Activated CD4-positive, alpha-beta memory T cell treated with anti-CD3 and anti-CD28 coated beads, Interleukin-2, amount 10 ng/mL, durations not matched to agents 7 days and 5 days (primary cell): ENCODE measurements at regions not wholly inside any gene's neighbourhood (a gene's known extent, or its start where the extent isn't known, plus 50 kb on each side); places are given as distances from the start of the nearest gene placed in this dataset.
"Not testable (repeated sequence)": the region's sequence is repeated elsewhere in the genome, so short reads cannot be mapped to it uniquely, and the experiment has no call there.

Experiments used
- CTCF ChIA-PET: fragments of 350-600 bp; sonication (Branson Sonifier 250); formaldehyde crosslinking; loops from one replicate; lab custom pipeline; 2021; ENCODE audit warnings: antibody characterized with exemption, inconsistent platforms; lab: Charles Lee
- POLR2A ChIA-PET: fragments of 350-600 bp; sonication (Branson Sonifier 250); formaldehyde crosslinking; loops from one replicate; lab custom pipeline; 2021; ENCODE audit warnings: antibody characterized with exemption; lab: Charles Lee
- DNase-seq: peaks from one replicate; pipeline ENCODE4 v3.0.0-alpha.2; 2020
- H3K27ac Mint-ChIP-seq: one replicate; pipeline ENCODE4 v1.8.0; 2021; ENCODE audit warnings: mild to moderate bottlenecking, mixed read lengths
- H3K27me3 Mint-ChIP-seq: one replicate; pipeline ENCODE4 v1.8.0; 2021; ENCODE audit warnings: mixed read lengths
- H3K36me3 Mint-ChIP-seq: one replicate; pipeline ENCODE4 v1.8.0; 2021; ENCODE audit warnings: low read depth, mixed read lengths
- H3K4me1 Mint-ChIP-seq: one replicate; pipeline ENCODE4 v1.8.0; 2021; ENCODE audit warnings: mixed read lengths
- H3K4me3 Mint-ChIP-seq: one replicate; pipeline ENCODE4 v1.8.0; 2021; ENCODE audit warnings: mild to moderate bottlenecking, mixed read lengths
- H3K9me3 Mint-ChIP-seq: one replicate; pipeline ENCODE4 v1.8.0; 2021; ENCODE audit warnings: mixed read lengths

DNA sequence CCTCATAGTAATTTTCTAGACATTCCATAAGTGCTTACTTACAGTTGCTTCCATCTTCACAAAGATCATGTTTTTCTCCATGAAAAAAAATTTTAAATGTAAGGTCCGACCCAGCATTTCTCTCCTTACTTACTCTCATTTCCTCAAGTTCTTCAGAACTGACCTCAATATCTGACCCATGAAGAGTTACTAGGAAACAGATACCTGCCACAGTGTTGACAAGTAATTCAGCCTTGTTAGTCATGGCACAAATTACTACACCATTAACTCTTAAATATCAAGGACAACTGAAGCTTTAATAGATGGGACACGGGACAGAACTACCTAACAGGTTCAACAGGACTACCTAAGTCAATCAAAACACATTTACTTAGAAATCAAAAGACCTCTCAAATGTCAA is 316.2 kb downstream of the POM121L12 start:
- H3K9me3 Mint-ChIP-seq: peaks cover 11% of the 10 kb centered on the region
- ChIA-PET CTCF (no interaction called here), POLR2A (no interaction called here)
- no peak for DNase-seq
- no peaks in the 10 kb centered on the region for H3K4me1 Mint-ChIP-seq
- no peak overlapping the region for H3K27ac Mint-ChIP-seq
- H3K4me3 Mint-ChIP-seq: no peak overlapping the region
- no peaks in the 10 kb centered on the region for H3K36me3 Mint-ChIP-seq
- no peaks in the 10 kb centered on the region for H3K27me3 Mint-ChIP-seq

DNA sequence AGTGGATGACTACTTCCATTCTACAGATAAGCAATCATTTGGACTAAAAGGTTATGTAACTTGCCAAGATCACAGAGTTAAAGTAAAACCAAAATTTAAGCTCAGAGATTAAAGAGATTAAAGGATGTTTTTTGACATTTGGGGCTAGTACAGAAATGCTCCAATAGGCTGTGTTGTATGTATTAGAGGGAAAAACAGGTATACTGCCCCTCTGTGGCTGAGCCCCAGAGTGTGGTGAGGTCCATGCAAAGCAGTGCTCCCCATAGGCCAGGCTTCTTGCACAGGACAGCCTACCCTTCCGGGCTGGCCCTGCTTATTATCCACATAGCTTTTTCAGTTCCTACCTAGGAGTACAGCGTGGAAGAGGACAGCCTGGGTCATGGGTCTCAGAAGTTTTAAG is 322.8 kb downstream of the POM121L12 start:
- ChIA-PET POLR2A (no interaction called here), CTCF (no interaction called here)
- no peaks in the 10 kb centered on the region for H3K27me3 Mint-ChIP-seq
- H3K36me3 Mint-ChIP-seq: no peaks in the 10 kb centered on the region
- H3K9me3 Mint-ChIP-seq: peaks cover 19% of the 10 kb centered on the region
- no peak for DNase-seq
- no peaks in the 10 kb centered on the region for H3K4me1 Mint-ChIP-seq
- no peak overlapping the region for H3K27ac Mint-ChIP-seq
- no peak overlapping the region for H3K4me3 Mint-ChIP-seq

DNA sequence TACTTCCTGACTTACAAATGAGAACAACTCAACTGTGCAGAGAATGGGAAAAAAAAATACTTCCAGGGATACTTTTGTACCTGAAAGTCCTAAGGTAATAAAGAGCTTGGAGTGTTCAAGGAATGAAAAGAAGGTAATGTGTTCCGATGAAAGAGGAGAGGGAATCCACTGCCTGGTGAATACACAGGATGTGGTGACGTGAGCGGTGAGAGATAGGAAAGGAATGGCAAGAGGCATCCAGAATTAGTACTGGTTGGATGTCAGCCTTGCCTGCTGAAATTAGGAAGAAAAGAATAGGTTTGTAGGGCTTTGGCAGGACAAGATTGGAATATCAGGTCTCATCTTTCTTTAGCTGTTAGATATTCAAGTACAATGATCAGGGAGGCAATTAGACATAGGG is 347.7 kb downstream of the POM121L12 start:
- no peak overlapping the region for H3K27ac Mint-ChIP-seq
- H3K4me3 Mint-ChIP-seq: no peak overlapping the region
- H3K9me3 Mint-ChIP-seq: peaks cover 32% of the 10 kb centered on the region
- DNase-seq: no peak
- no peaks in the 10 kb centered on the region for H3K4me1 Mint-ChIP-seq
- H3K27me3 Mint-ChIP-seq: no peaks in the 10 kb centered on the region
- CTCF ChIA-PET: no interaction called here
- POLR2A ChIA-PET: no interaction called here
- no peaks in the 10 kb centered on the region for H3K36me3 Mint-ChIP-seq

DNA sequence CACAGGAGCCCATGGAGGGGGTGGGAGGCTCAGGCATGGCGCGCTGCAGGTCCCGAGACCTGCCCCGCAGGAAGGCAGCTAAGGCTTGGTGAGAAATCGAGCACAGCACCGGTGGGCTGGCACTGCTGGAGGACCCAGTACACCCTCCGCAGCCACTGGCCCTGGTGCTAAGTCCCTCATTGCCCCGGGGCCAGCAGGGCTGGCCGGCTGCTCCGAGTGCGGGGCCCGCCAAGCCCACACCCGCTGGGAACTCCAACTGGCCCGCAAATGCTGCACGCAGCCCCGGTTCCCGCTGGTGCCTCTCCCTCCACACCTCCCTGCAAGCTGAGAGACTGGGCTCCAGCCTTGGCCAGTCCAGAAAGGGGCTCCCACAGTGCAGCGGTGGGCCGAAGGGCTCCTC is 349.8 kb downstream of the POM121L12 start:
- H3K4me1 Mint-ChIP-seq, H3K4me3 Mint-ChIP-seq, H3K27me3 Mint-ChIP-seq, H3K36me3 Mint-ChIP-seq, CTCF ChIA-PET, DNase-seq, H3K27ac Mint-ChIP-seq, POLR2A ChIA-PET: not testable (repeated sequence)
- H3K9me3 Mint-ChIP-seq: peaks cover 30% of the 10 kb centered on the region

DNA sequence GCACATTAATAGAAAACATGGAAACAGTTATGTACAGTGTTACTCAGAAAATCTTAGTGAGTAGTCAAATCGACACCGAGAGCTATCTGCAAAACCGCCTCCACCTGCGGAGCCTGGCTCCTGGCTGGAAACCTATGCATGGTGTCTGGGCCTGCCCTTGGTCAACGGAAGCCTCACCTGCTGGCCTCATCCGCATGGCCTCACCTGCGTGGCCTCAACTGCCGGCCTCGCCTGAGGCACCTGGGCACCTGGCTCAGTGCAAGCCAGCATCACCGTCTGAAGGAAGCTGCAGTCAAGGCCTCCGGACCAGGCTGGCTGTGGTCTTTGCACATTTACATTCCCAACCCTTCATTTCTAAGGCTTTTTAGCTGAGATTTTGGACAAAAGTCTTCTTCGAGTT is 352.1 kb downstream of the POM121L12 start:
- H3K27ac Mint-ChIP-seq: no peak overlapping the region
- H3K27me3 Mint-ChIP-seq: no peaks in the 10 kb centered on the region
- no peak for DNase-seq
- peaks cover 31% of the 10 kb centered on the region for H3K9me3 Mint-ChIP-seq
- H3K36me3 Mint-ChIP-seq: no peaks in the 10 kb centered on the region
- H3K4me3 Mint-ChIP-seq: no peak overlapping the region
- H3K4me1 Mint-ChIP-seq: no peaks in the 10 kb centered on the region
- ChIA-PET CTCF (no interaction called here), POLR2A (no interaction called here)

DNA sequence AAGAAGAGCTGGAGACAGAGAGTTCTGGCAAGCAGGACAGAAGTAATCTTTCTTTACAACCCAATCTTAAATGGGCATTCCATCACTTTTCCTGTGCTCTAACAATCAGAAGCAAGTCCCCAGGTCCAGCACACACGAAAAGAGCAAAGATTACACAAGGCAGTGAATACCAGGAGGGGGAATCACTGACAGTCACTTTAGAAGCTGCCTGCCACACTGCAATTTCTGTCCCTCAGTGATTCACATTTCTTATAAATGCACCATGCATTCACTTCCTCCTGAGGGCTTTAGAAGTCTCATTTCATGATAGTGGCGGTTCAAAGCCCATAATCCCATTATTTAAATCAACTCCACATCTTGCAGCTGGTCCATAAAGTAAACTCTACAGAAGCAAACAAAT is 362.5 kb downstream of the POM121L12 start:
- ChIA-PET POLR2A (no interaction called here), CTCF (no interaction called here)
- H3K4me3 Mint-ChIP-seq: no peak overlapping the region
- no peaks in the 10 kb centered on the region for H3K36me3 Mint-ChIP-seq
- H3K27ac Mint-ChIP-seq: no peak overlapping the region
- H3K27me3 Mint-ChIP-seq: no peaks in the 10 kb centered on the region
- DNase-seq: no peak
- peaks cover 14% of the 10 kb centered on the region for H3K9me3 Mint-ChIP-seq
- H3K4me1 Mint-ChIP-seq: no peaks in the 10 kb centered on the region

DNA sequence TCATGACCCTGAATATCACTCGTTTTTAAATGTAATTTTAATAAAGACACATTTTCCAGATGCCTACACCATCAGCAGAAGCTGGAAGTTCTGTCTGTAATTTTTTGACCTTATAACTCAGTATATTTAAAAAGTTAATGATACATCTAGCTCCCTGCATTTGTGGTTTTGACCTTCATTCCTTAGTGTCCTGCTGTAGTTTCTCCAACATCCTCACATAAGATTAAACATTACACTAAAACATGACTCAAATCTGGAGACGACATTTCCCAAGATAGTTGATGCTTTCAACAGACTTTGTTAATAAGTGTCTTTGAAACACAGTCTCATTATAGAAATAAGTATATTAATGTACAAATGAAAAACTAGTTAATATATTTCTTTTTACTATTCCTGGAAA is 363.1 kb downstream of the POM121L12 start:
- ChIA-PET POLR2A (no interaction called here), CTCF (no interaction called here)
- H3K4me1 Mint-ChIP-seq: no peaks in the 10 kb centered on the region
- no peaks in the 10 kb centered on the region for H3K36me3 Mint-ChIP-seq
- no peak for DNase-seq
- peaks cover 12% of the 10 kb centered on the region for H3K9me3 Mint-ChIP-seq
- H3K27me3 Mint-ChIP-seq: no peaks in the 10 kb centered on the region
- no peak overlapping the region for H3K27ac Mint-ChIP-seq
- H3K4me3 Mint-ChIP-seq: no peak overlapping the region

DNA sequence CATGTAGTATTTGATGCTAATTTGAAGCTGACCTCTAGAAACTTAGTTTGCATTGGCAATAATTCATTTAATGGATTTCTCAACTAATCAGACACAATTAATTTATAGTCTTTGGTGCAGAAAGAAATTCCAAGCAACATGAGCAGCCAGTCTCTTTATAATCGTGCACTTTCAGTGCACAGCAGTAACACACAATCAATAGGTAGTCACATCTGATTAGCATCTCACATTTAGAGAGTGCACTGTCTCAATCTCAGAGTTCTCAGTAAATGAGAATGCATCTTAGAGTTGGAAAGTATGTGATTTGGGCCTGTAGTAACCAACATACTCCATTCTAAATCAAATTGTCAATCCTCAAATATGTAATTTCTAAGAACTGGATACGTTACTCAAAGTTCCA is 377.6 kb downstream of the POM121L12 start:
- DNase-seq: no peak
- Mint-ChIP-seq H3K36me3 (no peaks in the 10 kb centered on the region), H3K27me3 (no peaks in the 10 kb centered on the region), H3K4me1 (no peaks in the 10 kb centered on the region), H3K9me3 (peaks cover 39% of the 10 kb centered on the region), H3K27ac (no peak overlapping the region), H3K4me3 (no peak overlapping the region)
- CTCF ChIA-PET: no interaction called here
- POLR2A ChIA-PET: no interaction called here

DNA sequence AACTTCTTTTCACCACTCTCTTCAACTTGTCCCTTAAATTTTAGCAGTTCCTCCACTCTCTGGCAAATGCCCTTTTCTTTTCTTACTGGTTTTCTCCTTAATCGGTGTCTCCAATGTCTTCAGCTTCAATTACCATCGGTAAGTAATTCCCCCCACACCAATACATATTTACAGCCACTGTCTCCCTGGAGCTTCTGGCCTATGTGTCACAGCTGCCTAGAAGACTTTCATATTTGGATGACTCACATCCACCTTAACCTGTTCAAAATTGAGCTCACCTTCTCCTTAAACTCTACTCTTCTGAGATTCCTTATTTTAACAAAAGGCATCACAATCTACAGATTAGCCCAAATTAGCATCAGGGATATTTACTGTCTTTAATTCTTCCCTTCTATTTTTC is 380.4 kb downstream of the POM121L12 start:
- H3K27me3 Mint-ChIP-seq: no peaks in the 10 kb centered on the region
- H3K9me3 Mint-ChIP-seq: peaks cover 48% of the 10 kb centered on the region
- no peak for DNase-seq
- H3K4me1 Mint-ChIP-seq: no peaks in the 10 kb centered on the region
- ChIA-PET CTCF (no interaction called here), POLR2A (no interaction called here)
- no peak overlapping the region for H3K27ac Mint-ChIP-seq
- H3K36me3 Mint-ChIP-seq: no peaks in the 10 kb centered on the region
- H3K4me3 Mint-ChIP-seq: no peak overlapping the region

DNA sequence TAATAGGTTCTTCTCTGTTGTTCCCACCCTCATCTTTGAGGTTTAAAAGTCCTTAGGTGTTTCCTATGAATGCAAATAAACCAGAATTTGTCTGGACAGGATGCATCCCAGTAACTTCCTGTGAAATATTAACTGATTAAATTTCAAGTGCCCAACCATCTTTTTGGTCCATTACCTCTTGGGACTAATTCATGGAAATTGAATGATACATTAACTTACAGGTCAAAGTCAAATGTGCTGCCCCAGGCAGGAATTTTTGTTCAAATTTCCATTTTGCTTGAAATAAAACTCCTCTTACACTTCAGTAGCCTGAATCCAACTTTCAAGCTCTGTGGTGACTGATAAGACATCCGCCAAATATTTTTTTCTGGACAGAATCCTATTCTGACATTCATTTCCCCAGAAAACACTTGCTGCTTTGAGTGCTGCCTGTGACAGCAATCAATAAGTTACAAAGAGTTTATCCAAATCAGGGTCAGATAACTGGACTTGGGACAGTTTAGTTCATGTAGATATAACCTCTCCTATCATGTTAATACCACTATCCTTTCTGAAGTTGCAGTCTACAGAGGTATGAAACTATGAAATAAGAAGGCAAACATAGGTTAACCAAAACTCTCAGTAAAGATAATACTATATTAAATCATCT is 383.5 kb downstream of the POM121L12 start:
- Mint-ChIP-seq H3K4me3 (no peak overlapping the region), H3K27ac (no peak overlapping the region), H3K9me3 (peaks cover 37% of the 10 kb centered on the region), H3K4me1 (no peaks in the 10 kb centered on the region), H3K27me3 (no peaks in the 10 kb centered on the region), H3K36me3 (no peaks in the 10 kb centered on the region)
- CTCF ChIA-PET: no interaction called here
- no peak for DNase-seq
- POLR2A ChIA-PET: no interaction called here

DNA sequence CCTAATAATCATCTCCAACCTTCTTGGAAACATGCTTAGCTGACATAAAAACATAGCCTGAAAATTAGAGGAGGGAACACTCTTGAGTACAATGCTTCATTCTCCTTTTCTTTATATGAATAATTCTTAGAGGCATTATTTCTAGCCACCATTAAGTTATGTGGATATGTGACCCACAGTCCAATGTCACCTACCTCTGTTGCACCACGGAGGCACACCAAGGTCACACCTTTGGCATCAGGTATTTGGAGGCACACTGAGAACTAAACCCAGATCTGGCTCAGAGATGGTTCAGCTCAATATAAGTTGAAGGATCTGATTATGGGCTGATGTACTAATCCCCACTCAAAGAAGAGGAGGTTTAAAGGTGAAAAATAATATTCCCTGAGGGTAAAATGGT is 385.1 kb downstream of the POM121L12 start:
- Mint-ChIP-seq H3K27ac (no peak overlapping the region), H3K4me3 (no peak overlapping the region), H3K36me3 (no peaks in the 10 kb centered on the region), H3K27me3 (no peaks in the 10 kb centered on the region), H3K4me1 (no peaks in the 10 kb centered on the region), H3K9me3 (peaks cover 33% of the 10 kb centered on the region)
- ChIA-PET POLR2A (no interaction called here), CTCF (no interaction called here)
- DNase-seq: no peak

DNA sequence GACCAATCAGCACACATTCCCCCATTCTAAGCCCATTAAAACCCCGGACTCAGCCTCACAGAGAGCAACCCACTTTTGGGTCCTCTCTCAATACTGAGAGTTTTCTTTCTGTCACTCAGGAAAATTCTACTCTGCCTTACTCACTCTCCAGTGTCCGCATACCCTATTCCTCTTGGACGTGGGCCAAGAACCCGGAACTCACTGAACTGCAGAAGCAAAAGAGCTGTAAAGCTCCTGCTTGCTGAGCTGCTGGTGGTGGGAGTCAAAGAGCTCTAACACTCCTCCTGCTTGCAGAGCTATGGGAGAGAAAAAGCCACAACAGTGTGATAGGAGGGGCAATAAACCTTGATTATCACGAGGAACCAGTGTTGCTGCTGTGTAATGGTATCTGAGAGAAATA is 386.9 kb downstream of the POM121L12 start:
- ChIA-PET CTCF (no interaction called here), POLR2A (no interaction called here)
- Mint-ChIP-seq H3K4me1 (no peaks in the 10 kb centered on the region), H3K27me3 (no peaks in the 10 kb centered on the region), H3K4me3 (no peak overlapping the region), H3K27ac (no peak overlapping the region), H3K36me3 (no peaks in the 10 kb centered on the region), H3K9me3 (peaks cover 28% of the 10 kb centered on the region)
- no peak for DNase-seq

DNA sequence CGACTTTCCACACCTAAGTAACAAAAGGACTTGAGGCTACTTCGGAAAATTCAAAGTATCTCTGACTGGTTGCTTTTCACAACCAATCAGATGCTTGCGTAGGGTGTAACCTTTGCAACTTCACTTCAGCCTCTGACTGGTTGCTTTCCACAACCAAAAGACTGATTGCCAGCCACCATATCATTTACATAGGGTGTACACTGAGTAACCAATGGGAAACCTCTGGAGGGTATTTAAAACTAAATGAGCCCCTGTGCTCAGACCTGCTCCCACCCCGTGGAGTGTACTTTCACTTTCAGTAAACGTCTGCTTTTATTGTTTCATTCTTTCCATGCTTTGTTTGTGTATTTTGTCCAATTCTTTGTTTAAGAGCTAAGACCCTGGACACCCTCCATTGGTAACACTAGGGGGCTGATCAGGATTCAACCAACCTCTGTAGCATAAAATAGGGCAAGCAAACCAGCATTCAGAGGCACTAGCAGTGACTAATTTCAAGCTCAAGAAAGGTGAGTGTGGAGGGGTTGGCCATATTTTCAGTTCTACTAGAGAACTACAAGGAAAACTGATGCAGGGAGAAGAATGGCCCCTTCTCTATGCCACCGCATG is 390.8 kb downstream of the POM121L12 start:
- no peak for DNase-seq
- Mint-ChIP-seq H3K9me3 (peaks cover 21% of the 10 kb centered on the region), H3K36me3 (no peaks in the 10 kb centered on the region), H3K27ac (no peak overlapping the region), H3K27me3 (no peaks in the 10 kb centered on the region), H3K4me3 (no peak overlapping the region), H3K4me1 (no peaks in the 10 kb centered on the region)
- POLR2A ChIA-PET: no interaction called here
- CTCF ChIA-PET: no interaction called here

DNA sequence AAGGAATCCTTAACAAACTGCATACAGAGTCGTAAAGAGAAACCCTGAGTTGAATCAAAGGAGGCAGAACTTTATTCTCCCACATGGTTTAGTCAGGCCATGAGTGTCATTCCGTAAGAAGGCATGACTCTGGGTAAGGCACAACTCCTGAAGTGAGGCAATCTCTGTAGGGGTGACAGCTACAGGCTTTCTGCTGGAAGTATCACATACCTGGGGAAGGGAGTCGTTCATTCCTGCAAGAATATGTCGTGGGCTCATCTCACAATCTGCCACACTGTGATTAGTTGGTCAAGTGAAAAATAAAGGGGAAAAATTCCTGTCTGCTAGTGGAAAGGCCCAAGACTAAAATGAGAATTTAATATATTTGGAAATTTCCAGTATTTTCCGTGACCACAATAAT is 392.6 kb downstream of the POM121L12 start:
- no peak overlapping the region for H3K4me3 Mint-ChIP-seq
- no peaks in the 10 kb centered on the region for H3K27me3 Mint-ChIP-seq
- CTCF ChIA-PET: no interaction called here
- H3K27ac Mint-ChIP-seq: no peak overlapping the region
- H3K9me3 Mint-ChIP-seq: peaks cover 21% of the 10 kb centered on the region
- no peaks in the 10 kb centered on the region for H3K36me3 Mint-ChIP-seq
- POLR2A ChIA-PET: no interaction called here
- H3K4me1 Mint-ChIP-seq: no peaks in the 10 kb centered on the region
- DNase-seq: no peak
